NCI-H774 (cell line): ENCODE measurements at regions not wholly inside any gene's neighbourhood (a gene's known extent, or its start where the extent isn't known, plus 50 kb on each side); places are given as distances from the start of the nearest gene placed in this dataset.

Source experiments
- DNase-seq: peaks from one replicate; lab custom pipeline; 2025; lab: John Stamatoyannopoulos, UW

- no peak for DNase-seq
These were observed 1042.2 kb upstream of the CNTNAP5 start for GRCh38 chr2:122982936-122983335.

DNA sequence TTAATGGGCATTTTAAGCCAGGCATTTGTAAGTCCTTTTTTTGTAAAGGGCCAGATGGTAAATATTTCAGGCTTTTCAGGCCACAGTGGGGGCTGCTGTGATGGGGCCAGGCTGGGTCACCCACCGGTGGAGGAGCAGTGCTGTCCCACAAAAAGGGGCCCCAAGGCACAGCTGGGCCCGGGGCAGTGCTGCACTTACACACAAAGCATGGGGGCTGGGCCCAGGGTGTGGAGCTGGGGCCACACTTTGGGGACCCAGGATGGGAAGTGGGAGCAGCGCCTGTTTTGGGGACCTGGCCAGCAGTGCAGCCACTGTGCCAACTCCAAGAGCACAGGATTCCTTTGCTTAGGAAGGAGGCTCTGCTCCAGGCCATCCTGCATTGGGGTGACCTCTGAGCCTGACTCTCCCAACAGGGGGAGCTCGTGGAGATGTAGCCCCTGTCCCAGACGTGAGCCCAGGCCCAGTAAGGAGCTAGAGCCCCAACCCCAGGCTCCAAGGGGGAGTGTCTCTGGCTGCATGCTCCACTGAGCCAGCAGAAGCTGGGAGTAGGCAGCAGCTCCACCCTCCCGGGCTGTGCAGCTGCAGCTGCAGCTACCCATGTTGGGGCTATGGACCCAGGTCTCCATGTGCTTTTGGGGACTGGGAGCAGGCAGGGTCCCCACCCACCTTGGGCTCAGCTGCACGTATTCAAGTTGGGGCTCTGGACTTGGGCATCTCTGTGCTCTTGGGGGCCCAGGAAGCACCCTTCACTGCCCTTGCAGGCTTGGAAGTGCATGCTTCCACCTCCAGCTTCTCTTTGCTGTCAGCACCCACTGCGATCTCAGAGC, 1036.5 kb upstream of the CNTNAP5 start:
- DNase-seq, result no peak

GRCh38 chr2:122993592-122993991, 1031.5 kb upstream of the CNTNAP5 start:
- no peak for DNase-seq

DNA sequence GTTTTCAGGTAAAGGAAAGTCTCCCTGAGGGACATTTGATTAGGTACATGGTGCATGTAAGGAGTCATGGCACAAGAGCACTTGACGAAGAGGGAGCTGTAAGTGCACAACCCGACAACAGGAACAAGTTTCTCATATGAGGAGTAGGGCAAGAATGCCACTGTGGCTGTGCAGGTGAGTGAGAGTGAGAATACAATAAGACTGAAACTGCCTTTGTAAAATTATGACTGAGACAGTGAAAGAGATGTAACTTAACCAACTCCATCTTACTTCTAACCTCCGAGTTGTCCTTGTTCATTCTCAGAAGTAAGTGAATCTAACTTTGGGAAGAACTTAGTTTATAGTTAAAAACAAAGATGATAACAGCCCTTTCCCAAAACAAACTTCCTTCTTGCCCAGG, 1025.8 kb upstream of the CNTNAP5 start:
- DNase-seq, result no peak

DNA sequence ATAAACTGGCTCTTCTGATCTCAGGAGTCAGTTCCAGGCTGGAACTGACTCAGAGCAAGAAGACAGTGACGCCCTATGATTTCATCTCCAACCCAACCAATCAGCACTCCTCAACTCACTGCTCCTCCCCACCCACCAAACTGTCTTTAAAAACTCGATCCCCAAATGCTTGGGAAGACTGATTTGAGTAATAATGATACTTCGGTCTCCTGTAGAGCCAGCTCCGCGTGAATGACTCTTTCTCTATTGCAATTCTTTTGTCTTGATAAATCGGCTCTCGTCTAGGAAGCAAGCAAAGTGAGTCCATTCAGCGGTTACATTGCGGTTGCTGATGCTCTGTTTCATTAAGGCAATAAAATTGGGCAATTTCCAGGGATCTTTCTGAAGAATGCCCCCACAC, 1025.3 kb upstream of the CNTNAP5 start:
- no peak for DNase-seq

DNA sequence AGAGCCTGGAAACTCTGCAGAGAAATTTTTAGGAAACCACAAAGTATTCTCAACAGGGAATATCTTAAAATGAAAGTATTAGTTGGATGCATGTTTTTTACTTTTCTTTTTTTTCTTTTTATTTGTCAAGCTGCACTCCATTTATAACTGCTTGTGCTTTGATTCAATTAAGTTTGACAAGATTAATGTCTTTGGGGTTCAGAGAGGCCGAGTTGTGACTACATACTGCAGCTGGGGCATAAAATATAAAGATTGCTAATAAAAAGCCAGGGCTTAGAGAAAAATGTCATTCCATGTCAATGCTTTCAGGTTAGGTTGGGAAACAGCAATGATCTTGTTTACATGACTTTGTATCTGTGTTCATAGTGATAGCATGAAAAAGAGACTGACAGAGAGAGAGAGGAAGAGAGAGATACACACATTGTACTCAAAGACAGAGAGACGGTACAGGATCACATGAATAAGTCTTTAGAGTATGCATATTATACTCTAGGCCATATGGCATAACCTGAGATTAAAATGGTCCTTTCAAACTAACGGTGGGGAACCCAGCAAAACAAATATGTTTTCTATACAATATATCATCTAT, 1022.3 kb upstream of the CNTNAP5 start:
- no peak for DNase-seq

DNA sequence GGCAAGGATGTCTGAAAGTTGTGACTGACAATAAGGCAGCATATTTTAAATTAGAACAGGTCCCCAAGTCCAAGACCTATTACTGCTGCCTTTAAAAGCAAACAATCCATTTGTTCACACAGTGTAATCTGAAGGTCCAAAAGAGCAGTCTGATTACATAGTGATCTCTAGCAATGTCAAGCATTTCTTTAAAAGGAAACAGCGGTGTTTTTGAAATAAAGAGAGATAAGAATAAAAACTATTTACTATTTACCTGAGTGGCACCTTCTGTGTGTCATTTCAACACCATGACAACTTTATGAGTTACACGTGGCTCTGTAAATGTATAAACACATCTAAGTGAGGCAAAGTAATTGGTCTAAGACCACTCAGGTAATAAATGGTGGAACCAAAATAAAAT, 1009.9 kb upstream of the CNTNAP5 start:
- DNase-seq, result no peak

DNA sequence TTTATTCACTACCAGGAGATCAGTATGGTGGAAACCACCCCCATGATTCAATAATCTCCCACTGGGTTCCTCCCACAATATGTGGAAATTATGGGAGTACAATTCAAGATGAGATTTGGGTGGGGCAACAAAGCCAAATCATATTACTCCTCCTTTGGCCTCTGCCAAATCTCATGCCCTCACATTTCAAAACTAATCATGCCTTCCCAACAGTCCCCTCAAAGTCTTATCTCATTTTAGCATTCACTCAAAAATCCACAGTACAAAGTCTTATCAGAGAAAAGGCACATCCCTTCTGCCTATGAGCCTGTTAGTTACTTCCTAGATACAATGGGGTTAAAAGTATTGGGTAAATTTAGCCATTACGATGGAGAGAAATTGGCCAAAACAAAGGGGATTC, 989.5 kb upstream of the CNTNAP5 start:
- no peak for DNase-seq

DNA sequence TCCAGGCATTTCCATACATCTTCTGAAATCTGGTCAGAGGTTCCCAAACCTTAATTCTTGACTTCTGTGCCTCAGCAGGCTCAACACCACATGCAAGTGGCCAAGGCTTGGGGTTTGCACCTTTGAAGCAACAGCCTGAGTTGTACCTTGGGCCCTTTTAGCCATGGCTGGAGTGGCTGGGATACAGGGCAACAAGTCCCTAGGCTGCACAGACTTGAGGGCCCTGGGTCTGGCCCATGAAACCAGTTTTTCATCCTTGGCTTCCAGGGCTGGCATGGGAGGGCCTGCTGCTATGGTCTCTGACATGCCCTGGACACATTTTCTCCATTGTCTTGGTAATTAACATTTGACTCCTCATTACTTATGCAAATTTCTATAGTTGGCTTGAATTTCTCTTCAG, 988.8 kb upstream of the CNTNAP5 start:
- no peak for DNase-seq

DNA sequence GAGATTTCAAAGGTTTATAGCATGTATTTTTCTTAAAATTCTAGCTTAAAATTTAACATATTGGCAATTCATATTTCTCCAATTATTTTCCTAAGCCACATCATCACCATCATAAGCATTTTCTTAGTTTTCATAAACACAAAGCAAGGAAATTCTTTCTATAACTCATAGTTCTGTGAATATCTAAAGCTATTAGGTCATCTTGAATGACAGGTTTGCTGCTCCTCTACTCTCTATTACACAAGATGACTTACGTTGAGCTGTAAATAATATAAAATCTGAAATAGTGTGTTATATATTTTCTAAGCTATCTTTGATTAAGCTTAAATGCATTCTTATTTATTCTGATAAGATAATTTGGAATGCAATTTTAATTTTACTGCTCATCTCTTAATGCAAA, 984.6 kb upstream of the CNTNAP5 start:
- no peak for DNase-seq

- no peak for DNase-seq
These were observed 981.6 kb upstream of the CNTNAP5 start for GRCh38 chr2:123043458-123043857.

- DNase-seq, result no peak
These were observed 979.4 kb upstream of the CNTNAP5 start for GRCh38 chr2:123045713-123046112.

GRCh38 chr2:123047186-123047585, 977.9 kb upstream of the CNTNAP5 start:
- no peak for DNase-seq

DNA sequence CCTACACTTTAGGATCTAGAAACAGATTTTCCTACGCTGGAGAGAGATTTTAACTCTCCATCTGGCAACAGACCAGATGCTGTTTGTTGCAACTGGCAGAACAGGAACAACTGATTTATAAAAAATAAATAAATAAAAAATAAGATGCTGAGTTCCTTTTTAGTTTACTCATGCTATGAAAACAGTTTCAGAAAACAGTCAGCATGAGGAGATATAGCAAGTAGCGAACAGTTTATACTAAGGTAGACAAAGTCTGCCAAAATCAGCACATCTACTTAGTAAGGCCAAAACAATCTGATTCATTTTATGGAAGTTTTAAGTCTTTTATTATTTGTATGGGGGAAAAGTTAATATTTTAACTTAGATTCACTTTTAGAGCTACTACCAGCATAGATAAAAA, 974.0 kb upstream of the CNTNAP5 start:
- DNase-seq, result no peak

DNA sequence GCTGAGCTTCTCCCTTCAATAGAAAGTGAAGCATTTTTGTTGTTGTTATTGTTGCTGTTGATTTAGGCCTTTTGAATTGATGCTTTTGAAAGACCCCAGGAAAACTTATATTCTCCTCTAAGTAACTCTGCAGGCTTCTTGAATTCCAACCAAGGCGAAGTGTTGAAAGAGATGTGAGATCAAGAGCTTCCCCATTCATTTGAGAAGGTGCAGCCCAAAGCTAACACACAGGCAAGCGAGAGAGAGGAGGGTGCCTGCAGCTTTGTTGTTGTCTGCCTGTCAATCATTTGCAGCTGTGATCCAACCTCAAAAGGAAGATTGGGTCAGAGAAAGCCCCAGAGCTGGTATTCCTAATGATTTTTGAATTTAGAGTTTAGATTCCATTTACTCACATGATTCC, 963.6 kb upstream of the CNTNAP5 start:
- no peak for DNase-seq

DNA sequence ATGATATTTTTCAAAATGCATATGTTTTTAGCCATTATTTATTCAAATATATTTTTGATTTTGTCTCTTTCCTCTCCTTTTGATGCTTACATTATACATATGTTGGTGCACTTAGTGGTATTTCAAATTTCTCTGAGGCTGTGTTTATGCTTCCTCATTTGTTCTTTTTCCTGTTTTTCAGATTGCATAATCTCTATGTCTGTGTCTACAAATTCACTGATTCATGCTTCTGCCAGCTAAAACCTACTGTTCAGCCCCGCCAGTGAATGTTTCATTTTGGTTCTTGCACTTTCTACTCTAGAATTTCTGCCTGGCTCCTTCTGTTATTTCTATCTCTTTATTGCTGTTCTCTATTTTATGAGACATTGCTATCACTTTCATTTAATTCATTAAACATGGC, 951.7 kb upstream of the CNTNAP5 start:
- no peak for DNase-seq

DNA sequence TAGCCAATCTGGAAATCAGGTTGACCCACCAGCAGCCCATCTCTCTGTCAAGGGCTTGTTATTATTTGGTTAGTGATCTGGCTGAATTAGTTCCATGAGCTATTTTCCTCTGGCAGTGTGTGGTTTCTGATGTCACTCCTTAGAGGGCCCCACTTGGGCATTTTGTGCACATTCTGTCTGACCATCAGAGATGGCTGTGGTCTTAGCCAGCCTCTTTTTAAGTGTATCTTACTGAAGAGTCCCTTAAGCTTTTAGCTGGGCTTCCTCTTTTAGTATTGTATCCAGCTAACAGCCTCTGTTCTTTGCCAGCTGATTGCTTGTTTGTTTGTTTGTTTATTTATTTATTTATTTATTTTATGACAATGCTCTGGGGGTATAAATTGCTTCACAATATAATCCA, 951.1 kb upstream of the CNTNAP5 start:
- DNase-seq, result no peak

- no peak for DNase-seq
These were observed 948.0 kb upstream of the CNTNAP5 start for GRCh38 chr2:123077101-123077500.

DNA sequence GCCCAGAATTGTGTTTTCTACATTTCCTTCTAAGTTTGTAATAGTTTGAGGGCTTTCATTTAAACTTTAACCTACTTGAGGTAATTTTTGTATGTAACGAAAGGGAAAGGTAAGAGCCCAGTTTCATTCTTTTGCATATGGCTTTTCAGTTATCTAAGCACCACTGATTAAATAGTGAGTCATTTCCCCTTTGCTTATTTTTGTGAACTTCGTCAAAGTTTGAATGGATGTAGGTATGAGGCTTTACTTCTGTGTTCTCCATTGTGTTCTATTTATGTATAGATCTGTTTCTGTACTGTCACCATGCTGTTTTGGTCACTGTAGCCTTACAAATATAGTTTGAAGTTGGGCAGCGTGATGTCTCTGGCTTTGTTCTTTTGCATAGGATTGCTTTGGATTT, 944.8 kb upstream of the CNTNAP5 start:
- no peak for DNase-seq

DNA sequence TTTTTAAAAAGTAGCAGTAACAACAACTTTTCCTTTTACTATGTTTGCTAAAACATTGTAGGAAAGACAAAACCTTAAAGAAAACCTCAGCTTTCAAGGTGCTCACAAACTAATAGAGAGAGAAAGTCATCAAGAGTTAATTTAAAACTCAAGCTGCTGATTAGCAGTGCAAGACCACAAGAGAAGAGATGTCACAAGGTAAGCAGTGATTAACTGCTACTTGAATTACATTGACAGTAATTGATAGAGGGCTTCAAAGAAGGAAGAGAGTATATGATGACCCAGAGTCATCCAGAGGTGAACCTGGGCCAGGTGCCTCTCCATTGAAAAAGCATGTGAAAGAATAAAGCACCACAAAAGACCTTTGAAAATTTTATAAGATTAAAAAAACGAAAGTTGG, 939.6 kb upstream of the CNTNAP5 start:
- no peak for DNase-seq

DNA sequence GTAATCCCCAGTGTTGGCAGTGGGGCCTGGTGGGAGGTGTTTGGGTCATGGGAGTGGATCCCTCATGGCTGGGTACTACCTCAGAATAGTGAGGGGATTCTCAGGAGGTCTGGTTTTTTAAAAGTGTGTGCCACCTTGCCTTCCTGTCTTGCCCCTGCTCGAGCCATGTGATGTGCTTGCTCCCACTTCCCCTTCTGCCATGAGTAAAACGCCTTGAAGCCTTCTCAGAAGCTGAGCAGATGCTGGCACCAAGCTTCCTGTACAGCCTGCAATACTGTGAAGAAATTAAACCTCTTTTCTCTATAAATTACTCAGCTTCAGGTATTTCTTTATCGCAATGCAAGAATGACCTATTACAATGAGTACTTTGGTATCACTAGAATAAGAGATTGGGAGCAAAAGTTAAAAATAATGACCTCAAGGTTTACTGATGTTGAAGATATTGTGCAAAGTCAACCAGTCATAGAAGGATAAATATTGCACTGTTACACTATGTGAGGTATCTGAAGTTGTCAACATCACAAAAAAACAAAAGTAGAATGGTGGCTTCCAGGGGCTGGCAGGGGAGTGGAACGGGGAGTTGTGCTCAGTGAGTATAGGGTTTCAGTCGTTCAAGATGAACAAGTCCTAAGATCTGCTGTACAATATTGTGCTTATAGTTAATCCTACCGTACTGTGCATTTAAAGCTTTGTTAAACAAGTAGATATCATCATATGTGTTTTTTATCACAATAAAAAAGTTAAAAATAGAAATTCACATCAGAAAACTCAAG, 938.3 kb upstream of the CNTNAP5 start:
- DNase-seq, result no peak

DNA sequence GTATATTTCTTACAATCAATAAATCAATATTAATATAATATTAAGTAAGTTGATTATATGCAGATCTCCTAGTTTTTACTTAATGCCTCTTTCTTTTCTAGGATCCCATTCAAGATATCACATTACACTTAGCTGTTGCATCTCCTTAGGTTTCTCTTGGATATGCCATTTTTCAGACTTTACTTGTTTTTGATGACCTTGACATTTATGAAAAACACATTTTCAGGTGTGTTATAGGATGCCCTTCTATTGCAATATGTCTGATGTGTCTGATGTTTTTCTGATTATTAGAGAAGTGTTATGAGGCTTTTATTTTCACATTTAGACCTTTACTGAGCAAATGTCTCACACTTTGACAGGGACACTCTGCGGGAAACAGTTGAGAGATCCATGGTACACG, 933.6 kb upstream of the CNTNAP5 start:
- DNase-seq, result no peak

GRCh38 chr2:123093199-123093598, 931.9 kb upstream of the CNTNAP5 start:
- DNase-seq, result no peak
